ENCODE measurements at regions not wholly inside any gene's neighbourhood (a gene's known extent, or its start where the extent isn't known, plus 50 kb on each side); places are given as distances from the start of the nearest gene placed in this dataset.

DNA sequence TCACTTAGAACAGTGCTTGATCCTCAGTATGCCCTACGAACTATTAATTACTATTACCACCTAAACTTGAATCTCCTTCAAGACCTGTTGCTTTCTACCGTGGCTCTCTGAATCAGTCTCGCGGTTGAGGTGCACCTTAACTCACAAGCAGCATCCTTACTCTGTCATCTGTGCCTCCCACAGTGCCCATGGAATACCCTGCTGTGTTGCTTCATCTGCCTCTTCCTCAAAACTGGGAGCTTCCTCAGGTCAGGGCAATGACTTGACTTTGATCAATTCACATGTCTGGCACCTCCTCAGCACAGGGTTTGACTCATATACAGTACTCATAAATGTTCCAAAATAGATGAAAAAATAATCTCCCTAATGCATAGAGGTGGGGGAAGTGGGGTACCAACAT is 305.9 kb downstream of the NUAK1 start:
- no peaks in the 10 kb centered on the region for H3K27me3 Mint-ChIP-seq
- ATAC-seq (replicated peaks) (no peak), DNase-seq (no peak)
- H3K27ac Mint-ChIP-seq = no peak overlapping the region
- no peaks in the 10 kb centered on the region for H3K4me1 Mint-ChIP-seq
- H3K9me3 Mint-ChIP-seq = peaks cover 0 to 2% of the 10 kb centered on the region in 2 donors
- H3K36me3 Mint-ChIP-seq = no peaks in the 10 kb centered on the region
- H3K4me3 Mint-ChIP-seq = no peak overlapping the region

DNA sequence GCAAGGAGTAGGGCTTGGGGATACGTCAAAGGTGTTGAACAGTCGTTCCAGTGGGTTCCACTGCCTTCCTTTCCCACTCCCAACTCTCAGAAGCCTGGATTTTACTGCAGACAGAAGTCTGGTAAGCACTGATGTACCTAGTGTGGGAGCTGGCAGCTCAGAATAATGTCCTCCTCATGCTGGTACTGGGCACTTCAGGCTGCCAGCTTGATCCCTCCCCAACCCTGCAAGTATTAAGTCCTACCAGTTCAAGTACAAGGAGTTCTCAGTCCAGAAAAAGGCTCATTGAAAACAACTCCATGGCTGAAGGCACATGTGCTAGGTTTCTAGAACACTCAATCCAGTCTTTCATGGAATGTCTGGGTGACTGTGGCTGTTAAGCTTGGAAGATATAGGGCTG is 304.3 kb downstream of the NUAK1 start:
- H3K36me3 Mint-ChIP-seq = no peaks in the 10 kb centered on the region

GRCh38 chr12:105835580-105836241 is 303.0 kb downstream of the NUAK1 start:
- no peaks in the 10 kb centered on the region for H3K9me3 Mint-ChIP-seq
- H3K4me1 Mint-ChIP-seq = no peaks in the 10 kb centered on the region
- H3K4me3 Mint-ChIP-seq = no peak overlapping the region
- DNase-seq = no peak
- no peak overlapping the region for H3K27ac Mint-ChIP-seq
- peaks cover 0 to 11% of the 10 kb centered on the region in 2 donors for H3K27me3 Mint-ChIP-seq
- H3K36me3 Mint-ChIP-seq = no peaks in the 10 kb centered on the region
- ATAC-seq (replicated peaks) = no peak

More for the DNA sequence above, 304.3 kb downstream of the NUAK1 start:
- no peak overlapping the region for H3K27ac Mint-ChIP-seq
- no peaks in the 10 kb centered on the region for H3K4me1 Mint-ChIP-seq
- H3K9me3 Mint-ChIP-seq = peaks cover 0 to 2% of the 10 kb centered on the region in 2 donors
- DNase-seq (no peak), ATAC-seq (replicated peaks) (no peak)
- H3K27me3 Mint-ChIP-seq = peaks cover 0 to 11% of the 10 kb centered on the region in 2 donors
- H3K4me3 Mint-ChIP-seq = no peak overlapping the region

DNA sequence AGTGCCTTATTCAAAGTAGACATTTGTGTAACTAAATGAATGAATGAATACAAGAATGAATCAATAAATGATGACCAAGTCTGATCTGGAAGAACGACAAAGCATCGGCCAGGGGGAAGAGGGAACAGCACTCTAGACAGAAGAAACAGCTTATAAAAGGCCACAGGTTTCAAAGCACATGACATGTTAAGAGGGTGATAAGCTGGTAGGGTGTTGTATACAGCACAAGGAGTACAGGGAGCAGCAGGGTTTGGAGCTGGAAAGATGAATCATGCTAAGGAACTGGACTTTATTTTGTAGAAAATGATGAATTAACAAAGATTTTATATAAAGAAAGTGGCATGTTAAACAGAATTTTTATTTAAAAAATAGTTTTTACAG is 302.5 kb downstream of the NUAK1 start:
- no peak overlapping the region for H3K4me3 Mint-ChIP-seq
- no peaks in the 10 kb centered on the region for H3K4me1 Mint-ChIP-seq
- ATAC-seq (replicated peaks) = no peak
- H3K27ac Mint-ChIP-seq = no peak overlapping the region
- H3K9me3 Mint-ChIP-seq = no peaks in the 10 kb centered on the region
- H3K36me3 Mint-ChIP-seq = no peaks in the 10 kb centered on the region
- no peak for DNase-seq
- peaks cover 0 to 11% of the 10 kb centered on the region in 2 donors for H3K27me3 Mint-ChIP-seq

- Mint-ChIP-seq H3K36me3 (no peaks in the 10 kb centered on the region), H3K4me3 (no peak overlapping the region), H3K27me3 (peaks cover 0 to 11% of the 10 kb centered on the region in 2 donors), H3K27ac (no peak overlapping the region), H3K9me3 (no peaks in the 10 kb centered on the region), H3K4me1 (no peaks in the 10 kb centered on the region)
- ATAC-seq (replicated peaks) (no peak), DNase-seq (no peak)
Observed at GRCh38 chr12:105839629-105840127, 299.1 kb downstream of the NUAK1 start.

- no peak for ATAC-seq (replicated peaks)
- peaks cover 0 to 11% of the 10 kb centered on the region in 2 donors for H3K27me3 Mint-ChIP-seq
- H3K36me3 Mint-ChIP-seq = no peaks in the 10 kb centered on the region
- H3K27ac Mint-ChIP-seq = no peak overlapping the region
- H3K9me3 Mint-ChIP-seq = no peaks in the 10 kb centered on the region
- no peak overlapping the region for H3K4me3 Mint-ChIP-seq
- H3K4me1 Mint-ChIP-seq = no peaks in the 10 kb centered on the region
- DNase-seq = no peak
Observed at GRCh38 chr12:105840384-105840783, 298.4 kb downstream of the NUAK1 start.

GRCh38 chr12:105841840-105842239 is 296.9 kb downstream of the NUAK1 start:
- Mint-ChIP-seq H3K4me3 (no peak overlapping the region), H3K9me3 (no peaks in the 10 kb centered on the region), H3K4me1 (no peaks in the 10 kb centered on the region), H3K36me3 (no peaks in the 10 kb centered on the region), H3K27me3 (peaks cover 0 to 11% of the 10 kb centered on the region in 2 donors), H3K27ac (no peak overlapping the region)
- DNase-seq = no peak
- no peak for ATAC-seq (replicated peaks)

DNA sequence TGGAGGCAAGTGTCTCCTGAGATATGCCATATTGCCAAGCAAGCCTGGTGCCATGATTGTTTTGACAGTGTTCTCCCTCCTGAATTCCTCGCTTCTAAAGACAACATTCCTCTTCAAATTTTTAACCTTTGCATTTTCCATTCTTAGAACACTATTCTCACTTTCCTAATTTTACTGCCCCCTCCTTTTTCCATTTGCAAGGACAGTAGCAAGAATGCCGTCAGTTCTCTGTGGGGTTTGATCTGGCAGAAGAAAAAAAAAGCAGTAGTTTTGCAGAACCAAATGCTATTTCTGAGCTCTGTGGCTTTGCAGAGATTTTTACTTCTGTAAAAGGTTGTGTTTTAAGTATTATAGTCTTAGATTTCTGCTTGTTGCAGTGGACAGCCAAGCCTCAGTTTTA is 295.2 kb downstream of the NUAK1 start:
- Mint-ChIP-seq H3K4me1 (no peaks in the 10 kb centered on the region), H3K27ac (no peak overlapping the region), H3K4me3 (no peak overlapping the region), H3K36me3 (no peaks in the 10 kb centered on the region), H3K9me3 (no peaks in the 10 kb centered on the region), H3K27me3 (peaks cover 0 to 5% of the 10 kb centered on the region in 2 donors)
- DNase-seq (no peak), ATAC-seq (replicated peaks) (no peak)

DNA sequence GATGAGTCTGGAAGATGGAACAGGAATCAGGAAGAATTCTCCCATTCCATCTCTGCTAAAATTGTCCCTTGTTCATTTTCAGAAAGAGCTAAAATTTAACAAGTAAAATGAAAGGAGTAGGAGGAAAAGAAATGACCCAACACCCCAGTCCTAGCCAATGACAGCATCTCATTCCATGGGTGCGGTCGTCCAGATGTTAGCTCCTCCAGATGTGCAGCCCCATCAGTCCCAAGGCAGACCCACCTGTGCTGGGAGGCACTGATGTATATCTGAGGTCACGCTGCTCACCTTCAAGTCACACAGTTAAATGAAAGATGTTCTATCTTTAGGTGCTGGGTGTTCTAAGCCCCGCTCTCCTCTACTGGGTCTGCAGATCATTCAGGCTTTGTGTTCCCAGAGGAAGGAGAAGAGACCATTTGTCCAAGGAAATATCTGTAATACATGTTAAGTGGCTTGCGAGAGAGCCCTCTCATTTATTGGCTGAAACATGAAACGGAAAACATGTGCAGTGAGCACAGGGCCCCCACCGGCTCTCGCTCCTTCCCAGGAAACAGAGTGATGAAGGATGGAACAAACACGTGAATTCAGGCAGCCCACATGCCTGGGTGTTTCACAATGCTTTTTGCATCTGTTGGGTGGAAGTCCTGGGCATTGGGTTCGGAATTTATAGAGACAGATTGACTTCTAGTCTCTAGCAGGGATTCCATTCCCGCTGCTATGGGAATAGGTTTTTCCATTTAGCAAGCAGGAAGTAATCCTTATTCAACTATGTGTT is 294.6 kb downstream of the NUAK1 start:
- no peak for ATAC-seq (replicated peaks)
- H3K4me1 Mint-ChIP-seq = no peaks in the 10 kb centered on the region
- H3K9me3 Mint-ChIP-seq = no peaks in the 10 kb centered on the region
- no peak for DNase-seq
- H3K27me3 Mint-ChIP-seq = no peaks in the 10 kb centered on the region
- H3K36me3 Mint-ChIP-seq = no peaks in the 10 kb centered on the region
- no peak overlapping the region for H3K27ac Mint-ChIP-seq
- H3K4me3 Mint-ChIP-seq = no peak overlapping the region

- Mint-ChIP-seq H3K27ac (no peak overlapping the region), H3K9me3 (no peaks in the 10 kb centered on the region), H3K36me3 (no peaks in the 10 kb centered on the region), H3K27me3 (peaks cover 0 to 6% of the 10 kb centered on the region in 2 donors), H3K4me1 (no peaks in the 10 kb centered on the region), H3K4me3 (no peak overlapping the region)
- ATAC-seq (replicated peaks) (no peak), DNase-seq (no peak)
Observed at GRCh38 chr12:105846331-105846730, 292.4 kb downstream of the NUAK1 start.

DNA sequence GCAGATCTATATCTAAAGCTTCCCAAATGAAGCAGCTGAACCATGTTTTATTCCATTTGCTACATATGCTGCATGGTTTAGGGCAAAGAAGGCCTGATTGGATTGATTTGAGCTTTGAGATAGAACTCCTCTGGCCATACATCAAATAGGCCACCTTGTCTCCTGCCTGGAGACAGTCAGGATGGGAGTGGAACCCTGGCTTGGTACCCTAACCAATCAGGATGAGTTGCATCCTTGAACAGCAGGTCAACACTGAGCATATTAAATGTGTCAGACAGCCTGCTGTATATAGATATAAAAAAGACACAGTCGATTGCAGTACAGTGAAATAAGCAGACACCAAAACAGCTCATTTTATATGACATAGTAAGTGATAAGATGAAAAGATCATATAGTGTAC is 291.7 kb downstream of the NUAK1 start:
- ATAC-seq (replicated peaks) = no peak
- peaks cover 0 to 6% of the 10 kb centered on the region in 2 donors for H3K27me3 Mint-ChIP-seq
- H3K4me3 Mint-ChIP-seq = no peak overlapping the region
- no peaks in the 10 kb centered on the region for H3K9me3 Mint-ChIP-seq
- H3K27ac Mint-ChIP-seq = no peak overlapping the region
- H3K4me1 Mint-ChIP-seq = no peaks in the 10 kb centered on the region
- H3K36me3 Mint-ChIP-seq = no peaks in the 10 kb centered on the region
- DNase-seq = no peak

GRCh38 chr12:105848286-105848685 is 290.5 kb downstream of the NUAK1 start:
- Mint-ChIP-seq H3K27ac (no peak overlapping the region), H3K27me3 (peaks cover 0 to 6% of the 10 kb centered on the region in 2 donors), H3K4me1 (no peaks in the 10 kb centered on the region), H3K4me3 (no peak overlapping the region), H3K36me3 (no peaks in the 10 kb centered on the region), H3K9me3 (no peaks in the 10 kb centered on the region)
- ATAC-seq (replicated peaks) = no peak
- no peak for DNase-seq

DNA sequence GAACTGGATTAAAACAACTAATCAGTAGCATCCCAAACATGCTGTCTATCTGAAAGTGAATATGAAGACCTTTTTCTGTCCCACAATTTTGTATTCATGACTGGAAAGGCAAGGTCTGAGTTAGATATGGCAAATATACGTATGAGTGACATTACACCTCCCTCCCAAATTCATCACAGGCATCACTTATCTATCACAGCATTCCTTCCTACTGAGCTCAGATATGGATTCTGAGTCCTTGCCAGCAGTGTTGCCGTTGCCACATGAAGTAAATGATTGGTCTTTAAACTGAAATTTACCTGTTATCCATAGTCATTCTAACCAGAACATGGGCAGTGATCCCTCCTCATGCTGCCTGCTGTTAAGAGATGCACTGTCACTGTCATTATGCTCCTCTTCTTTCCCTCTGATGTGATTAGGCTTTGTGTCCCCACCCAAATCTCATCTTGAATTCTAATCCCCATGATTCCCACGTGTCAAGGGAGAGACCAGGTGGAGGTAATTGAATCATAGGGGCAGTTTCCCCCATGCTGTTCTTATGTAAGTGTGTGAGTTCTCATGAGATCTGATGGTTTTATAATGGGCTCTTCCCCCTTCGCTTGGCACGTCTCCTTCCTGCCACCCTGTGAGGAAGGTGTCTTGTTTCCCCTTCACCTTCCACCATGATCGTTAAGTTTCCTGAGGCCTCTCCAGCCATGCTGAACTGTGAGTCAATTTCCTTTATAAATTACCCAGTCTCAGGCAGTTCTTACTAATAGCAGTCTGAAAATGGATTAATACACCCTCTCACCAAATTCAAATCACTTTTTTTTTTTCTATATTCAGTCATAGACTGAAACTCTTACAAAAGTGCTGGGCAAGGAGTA is 288.4 kb downstream of the NUAK1 start:
- no peaks in the 10 kb centered on the region for H3K4me1 Mint-ChIP-seq
- ATAC-seq (replicated peaks) (no peak), DNase-seq (no peak)
- H3K9me3 Mint-ChIP-seq = no peaks in the 10 kb centered on the region
- H3K27me3 Mint-ChIP-seq = peaks cover 4 to 6% of the 10 kb centered on the region in 2 donors
- H3K4me3 Mint-ChIP-seq = no peak overlapping the region
- H3K27ac Mint-ChIP-seq = no peak overlapping the region
- no peaks in the 10 kb centered on the region for H3K36me3 Mint-ChIP-seq

GRCh38 chr12:105852496-105852895 is 286.3 kb downstream of the NUAK1 start:
- ATAC-seq (replicated peaks) (no peak), DNase-seq (no peak)
- peaks cover 6 to 12% of the 10 kb centered on the region in 2 donors for H3K27me3 Mint-ChIP-seq
- no peak overlapping the region for H3K4me3 Mint-ChIP-seq
- H3K4me1 Mint-ChIP-seq = no peaks in the 10 kb centered on the region
- no peak overlapping the region for H3K27ac Mint-ChIP-seq
- no peaks in the 10 kb centered on the region for H3K36me3 Mint-ChIP-seq
- peaks cover 4 to 5% of the 10 kb centered on the region in 2 donors for H3K9me3 Mint-ChIP-seq
